ENCODE measurements at regions not wholly inside any gene's neighbourhood (a gene's known extent, or its start where the extent isn't known, plus 50 kb on each side); places are given as distances from the start of the nearest gene placed in this dataset.

- H3K4me1 ChIP-seq (ENCODE audit: control insufficient read depth in 5 of 5, insufficient read depth in 5 of 5, low read length in 5 of 5) = no peaks in the 10 kb centered on the region
- H3K27ac ChIP-seq (ENCODE audit: low read depth in 1 of 2, low read length in 1 of 2) = no peak overlapping the region
- no peak for TF ChIP-seq CTCF (IDR thresholded peaks at IDR 0.05; ENCODE audit: control extremely low read depth, extremely low read depth)
- H3K36me3 ChIP-seq (ENCODE audit: control insufficient read depth in 4 of 4, insufficient read depth in 4 of 4, low read length in 4 of 4) = no peaks in the 10 kb centered on the region
- H3K4me3 ChIP-seq = no peak overlapping the region
- WGBS, 2 donors = 86 to 91% methylated on average over 10 of the region's 10 CpGs
- no peak overlapping the region for H3K9ac ChIP-seq (ENCODE audit: insufficient read depth in 1 of 2, low read length in 2 of 2)
- H3K27me3 ChIP-seq (ENCODE audit: control insufficient read depth in 3 of 3, insufficient read depth in 3 of 3, low read length in 2 of 3) = no peaks in the 10 kb centered on the region
- DNase-seq (no peak), ATAC-seq (ENCODE audit: insufficient read depth, low FRiP score) (no peak)
- no peaks in the 10 kb centered on the region for H3K9me3 ChIP-seq (ENCODE audit: control insufficient read depth in 4 of 4, insufficient read depth in 3 of 4, low read length in 3 of 4)
These were observed 640.4 kb downstream of the USP25 start for GRCh38 chr21:16370186-16370585.

GRCh38 chr21:16372586-16372985 lies 642.8 kb downstream of the USP25 start:
- Histone ChIP-seq H3K4me3 (no peak overlapping the region), H3K4me1 (ENCODE audit: control insufficient read depth in 5 of 5, insufficient read depth in 5 of 5, low read length in 5 of 5) (peaks cover 0 to 2% (median 0%) of the 10 kb centered on the region in 5 donors), H3K9me3 (ENCODE audit: control insufficient read depth in 4 of 4, insufficient read depth in 3 of 4, low read length in 3 of 4) (no peaks in the 10 kb centered on the region), H3K27me3 (ENCODE audit: control insufficient read depth in 3 of 3, insufficient read depth in 3 of 3, low read length in 2 of 3) (no peaks in the 10 kb centered on the region), H3K9ac (ENCODE audit: insufficient read depth in 1 of 2, low read length in 2 of 2) (no peak overlapping the region), H3K36me3 (ENCODE audit: control insufficient read depth in 4 of 4, insufficient read depth in 4 of 4, low read length in 4 of 4) (no peaks in the 10 kb centered on the region), H3K27ac (ENCODE audit: low read depth in 1 of 2, low read length in 1 of 2) (no peak overlapping the region)
- TF ChIP-seq CTCF (IDR thresholded peaks at IDR 0.05; ENCODE audit: control extremely low read depth, extremely low read depth) = no peak
- no peak for ATAC-seq (ENCODE audit: insufficient read depth, low FRiP score)
- no peak for DNase-seq

- Histone ChIP-seq H3K4me1 (ENCODE audit: control insufficient read depth in 5 of 5, insufficient read depth in 5 of 5, low read length in 5 of 5) (peaks cover 0 to 2% (median 0%) of the 10 kb centered on the region in 5 donors), H3K27me3 (ENCODE audit: control insufficient read depth in 3 of 3, insufficient read depth in 3 of 3, low read length in 2 of 3) (no peaks in the 10 kb centered on the region), H3K36me3 (ENCODE audit: control insufficient read depth in 4 of 4, insufficient read depth in 4 of 4, low read length in 4 of 4) (no peaks in the 10 kb centered on the region), H3K9me3 (ENCODE audit: control insufficient read depth in 4 of 4, insufficient read depth in 3 of 4, low read length in 3 of 4) (no peaks in the 10 kb centered on the region), H3K4me3 (no peak overlapping the region), H3K9ac (ENCODE audit: insufficient read depth in 1 of 2, low read length in 2 of 2) (no peak overlapping the region), H3K27ac (ENCODE audit: low read depth in 1 of 2, low read length in 1 of 2) (peak overlapping the region in 1 of 2 donors; percentile 79)
- TF ChIP-seq CTCF (IDR thresholded peaks at IDR 0.05; ENCODE audit: control extremely low read depth, extremely low read depth) = no peak
- no peak for DNase-seq
- WGBS, 2 donors = 78% methylated on average over 2 of the region's 2 CpGs
- no peak for ATAC-seq (ENCODE audit: insufficient read depth, low FRiP score)
These were observed 646.9 kb downstream of the USP25 start for GRCh38 chr21:16376673-16377072.

- H3K4me1 ChIP-seq (ENCODE audit: control insufficient read depth in 5 of 5, insufficient read depth in 5 of 5, low read length in 5 of 5) = peaks cover 0 to 2% (median 0%) of the 10 kb centered on the region in 5 donors
- ATAC-seq (ENCODE audit: insufficient read depth, low FRiP score) (no peak), DNase-seq (no peak)
- H3K27me3 ChIP-seq (ENCODE audit: control insufficient read depth in 3 of 3, insufficient read depth in 3 of 3, low read length in 2 of 3) = no peaks in the 10 kb centered on the region
- H3K4me3 ChIP-seq = no peak overlapping the region
- H3K9me3 ChIP-seq (ENCODE audit: control insufficient read depth in 4 of 4, insufficient read depth in 3 of 4, low read length in 3 of 4) = no peaks in the 10 kb centered on the region
- peak overlapping the region in 1 of 2 donors; percentile 79 for H3K27ac ChIP-seq (ENCODE audit: low read depth in 1 of 2, low read length in 1 of 2)
- TF ChIP-seq CTCF (IDR thresholded peaks at IDR 0.05; ENCODE audit: control extremely low read depth, extremely low read depth) = no peak
- no peak overlapping the region for H3K9ac ChIP-seq (ENCODE audit: insufficient read depth in 1 of 2, low read length in 2 of 2)
- no peaks in the 10 kb centered on the region for H3K36me3 ChIP-seq (ENCODE audit: control insufficient read depth in 4 of 4, insufficient read depth in 4 of 4, low read length in 4 of 4)
- whole genome bisulfite sequencing, 2 donors = 84 to 94% methylated on average over 6 of the region's 6 CpGs
These were observed 647.4 kb downstream of the USP25 start for GRCh38 chr21:16377120-16377658.

All from lung (tissue), 11 donors.